Kasumi-1 (cell line): ENCODE measurements at regions not wholly inside any gene's neighbourhood (a gene's known extent, or its start where the extent isn't known, plus 50 kb on each side); places are given as distances from the start of the nearest gene placed in this dataset.
"Not testable (repeated sequence)": the region's sequence is repeated elsewhere in the genome, so short reads cannot be mapped to it uniquely, and the experiment has no call there.

ENCODE experiments used
- DNase-seq, 2 experiments: peaks; one replicate each; lab custom pipeline; 2025; lab: John Stamatoyannopoulos, UW

- DNase-seq = no peak
These were observed 342.3 kb upstream of the EPHA4 start for GRCh38 chr2:221914334-221914880.

GRCh38 chr2:221911890-221912289 lies 339.8 kb upstream of the EPHA4 start:
- DNase-seq = no peak

- no peak for DNase-seq
These were observed 339.2 kb upstream of the EPHA4 start for GRCh38 chr2:221911321-221911720.

- DNase-seq = no peak
These were observed 336.4 kb upstream of the EPHA4 start for GRCh38 chr2:221908518-221908917.

DNA sequence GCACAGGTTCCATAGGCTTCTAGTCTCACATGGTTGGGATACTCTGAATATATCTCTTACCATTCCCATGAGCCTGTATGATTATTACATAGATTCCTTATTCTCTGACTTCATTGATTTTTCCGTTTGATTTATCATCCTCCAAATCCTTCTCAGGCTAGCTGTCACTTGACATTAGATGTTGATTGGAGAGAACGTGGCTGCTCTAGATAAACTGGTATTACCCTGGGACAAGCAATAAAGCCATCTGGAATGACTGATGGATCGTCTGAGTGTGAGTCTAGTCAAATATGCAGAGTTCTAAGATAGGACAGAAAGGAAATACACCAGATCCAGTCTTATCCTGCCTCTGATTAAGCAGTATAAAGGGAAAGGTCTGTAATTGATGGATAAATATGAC lies 325.6 kb upstream of the EPHA4 start:
- no peak for DNase-seq

DNA sequence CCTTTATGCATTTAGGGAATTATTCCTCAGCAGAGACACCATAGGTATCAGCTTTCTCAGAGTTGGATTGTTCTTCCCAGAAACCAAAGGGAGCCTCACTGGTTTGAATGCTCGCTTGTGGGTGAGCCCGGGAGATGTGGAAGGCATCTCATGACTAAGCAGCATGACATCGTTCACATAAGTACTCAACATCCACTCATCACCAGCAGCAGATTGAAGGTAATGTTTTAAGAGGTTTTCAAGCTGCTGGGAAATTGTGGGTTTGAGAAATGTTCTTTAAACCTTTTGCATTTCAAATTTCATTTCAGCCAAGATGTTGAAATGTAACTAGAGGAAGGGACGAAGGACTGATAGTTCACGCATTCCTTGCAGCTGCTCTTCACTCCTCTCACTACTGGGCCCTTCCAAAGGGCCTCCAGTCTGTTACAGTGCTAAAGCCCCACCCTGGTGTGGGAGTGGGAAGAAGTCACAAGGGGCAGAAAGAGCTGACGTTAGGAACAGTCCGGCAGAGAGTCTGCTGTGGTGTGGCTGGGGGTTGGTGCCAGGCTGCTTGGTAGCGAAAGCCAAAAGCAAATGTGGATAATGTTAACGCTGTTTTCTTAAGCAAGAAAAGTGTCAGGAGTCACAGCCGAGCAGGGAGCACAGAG lies 324.5 kb upstream of the EPHA4 start:
- no peak for DNase-seq

GRCh38 chr2:221895366-221896121 lies 323.4 kb upstream of the EPHA4 start:
- no peak for DNase-seq

GRCh38 chr2:221893501-221893900 lies 321.4 kb upstream of the EPHA4 start:
- no peak for DNase-seq

- DNase-seq = not testable (repeated sequence)
These were observed 319.9 kb upstream of the EPHA4 start for GRCh38 chr2:221892006-221892405.

GRCh38 chr2:221883976-221884375 lies 311.9 kb upstream of the EPHA4 start:
- no peak for DNase-seq

DNA sequence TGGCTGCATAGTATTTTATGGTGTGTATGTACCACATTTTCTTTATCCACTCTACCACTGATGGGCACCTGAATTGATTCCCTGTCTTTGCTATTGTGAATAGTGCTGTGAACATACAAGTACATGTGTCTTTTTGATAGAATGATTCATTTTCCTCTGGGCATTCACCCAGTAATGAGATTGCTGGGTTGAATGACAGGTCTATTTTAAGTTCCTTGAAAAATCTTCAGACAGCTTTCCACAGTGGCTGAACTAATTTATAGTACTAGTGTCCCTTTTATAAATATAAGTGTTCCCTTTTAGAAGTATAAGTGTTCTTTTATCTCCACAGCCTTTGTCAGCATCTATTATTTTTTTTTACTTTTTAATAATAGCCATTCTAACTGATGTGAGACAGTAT lies 303.9 kb upstream of the EPHA4 start:
- no peak for DNase-seq

- no peak for DNase-seq
These were observed 302.3 kb upstream of the EPHA4 start for GRCh38 chr2:221874444-221874843.

DNA sequence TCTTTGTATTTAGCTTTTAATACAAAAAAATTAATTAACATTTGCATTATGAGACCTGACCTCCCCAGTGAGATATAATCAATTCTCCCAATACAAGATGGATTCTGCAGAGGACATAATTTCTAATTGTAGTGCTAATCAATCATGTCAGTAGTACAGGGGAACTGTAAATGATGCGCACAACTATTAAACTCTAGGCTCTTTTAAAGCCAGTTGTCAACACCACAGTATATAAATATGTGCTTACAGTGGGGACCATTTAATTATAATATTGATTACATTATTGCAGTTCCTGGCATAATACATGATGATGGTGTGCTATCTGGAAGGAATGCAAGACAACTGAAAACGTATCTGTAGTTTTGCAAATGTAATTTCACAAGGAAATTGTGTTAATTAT lies 285.6 kb upstream of the EPHA4 start:
- DNase-seq = no peak

DNA sequence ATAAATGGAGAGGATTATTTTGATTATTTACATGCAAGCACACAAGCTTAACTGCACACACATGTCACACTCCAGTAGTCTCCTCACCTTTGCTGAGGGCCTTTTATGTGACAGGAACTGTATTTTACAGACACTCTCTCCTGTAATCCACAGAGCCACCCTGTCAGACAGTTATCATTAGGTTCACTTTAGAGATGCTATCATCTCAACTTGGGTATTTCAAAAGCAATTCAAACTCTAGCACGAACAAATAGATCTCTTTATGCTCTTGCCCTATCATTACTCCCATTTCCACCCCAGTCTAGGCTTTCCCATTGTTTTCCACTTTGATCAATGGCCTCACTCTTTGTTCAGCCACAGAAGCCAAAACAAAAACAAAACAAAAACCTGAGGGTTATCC lies 281.2 kb upstream of the EPHA4 start:
- DNase-seq = no peak

DNA sequence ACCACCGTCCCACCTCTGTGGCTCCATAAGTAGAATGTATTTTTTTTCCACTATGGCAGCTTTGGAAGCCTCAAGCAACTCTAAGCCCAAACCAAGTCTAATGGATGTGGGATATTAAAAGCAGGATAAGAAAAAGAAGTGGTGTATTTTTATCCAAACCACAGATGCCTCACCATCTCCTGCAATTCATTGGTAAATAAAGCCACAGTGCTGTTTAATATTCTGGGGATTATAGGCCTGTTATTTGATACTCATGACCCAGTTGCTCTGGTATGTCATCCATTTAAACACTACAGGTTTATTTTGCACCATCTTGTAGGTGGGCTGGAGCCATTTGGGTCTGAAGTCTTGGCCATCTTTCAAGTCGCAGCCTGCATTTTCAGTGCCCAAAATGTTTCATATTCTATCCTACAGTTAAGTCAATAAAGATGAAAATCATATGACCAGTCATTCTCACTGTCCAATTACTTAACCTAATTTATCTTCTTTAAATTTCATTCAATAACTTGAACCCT lies 279.5 kb upstream of the EPHA4 start:
- no peak for DNase-seq

- no peak for DNase-seq
These were observed 278.0 kb upstream of the EPHA4 start for GRCh38 chr2:221850076-221850475.

GRCh38 chr2:221848286-221848685 lies 276.2 kb upstream of the EPHA4 start:
- DNase-seq = no peak

DNA sequence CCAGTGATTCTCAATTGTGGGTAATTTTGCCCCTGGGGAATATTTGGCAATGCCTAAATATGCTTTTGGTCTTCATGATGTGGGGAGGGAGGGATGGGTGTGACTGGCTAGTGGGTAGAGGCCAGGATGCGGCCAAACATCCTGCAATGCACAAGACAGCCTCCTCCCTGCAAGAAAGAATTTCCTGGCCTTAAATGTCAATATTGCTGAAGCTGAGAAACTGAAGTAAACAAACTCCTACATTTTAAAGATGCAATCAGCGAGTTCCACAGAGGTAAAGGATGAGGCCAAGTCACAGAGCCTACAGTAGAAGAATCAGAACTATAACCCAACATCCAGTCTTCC lies 272.9 kb upstream of the EPHA4 start:
- DNase-seq = no peak

GRCh38 chr2:221844212-221845020 lies 272.3 kb upstream of the EPHA4 start:
- no peak for DNase-seq

DNA sequence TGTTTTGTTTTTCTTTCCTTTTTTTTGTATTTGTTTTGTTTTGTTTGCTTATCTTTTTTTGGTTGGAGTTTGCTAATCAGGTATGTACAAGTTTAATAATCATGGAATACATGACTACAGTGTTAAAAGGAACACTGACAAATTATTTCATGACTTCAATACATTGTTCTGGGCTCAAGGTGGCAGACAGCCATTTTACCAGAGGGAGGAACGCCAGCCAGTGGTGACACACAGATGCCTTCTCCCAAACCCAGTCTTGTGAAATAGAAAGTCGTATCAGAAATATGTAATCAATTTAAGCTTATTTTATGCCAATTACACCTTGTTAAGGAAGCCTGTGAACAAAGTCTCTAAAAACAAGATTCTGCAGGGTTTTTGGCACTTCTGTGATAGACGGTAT lies 264.0 kb upstream of the EPHA4 start:
- no peak for DNase-seq

DNA sequence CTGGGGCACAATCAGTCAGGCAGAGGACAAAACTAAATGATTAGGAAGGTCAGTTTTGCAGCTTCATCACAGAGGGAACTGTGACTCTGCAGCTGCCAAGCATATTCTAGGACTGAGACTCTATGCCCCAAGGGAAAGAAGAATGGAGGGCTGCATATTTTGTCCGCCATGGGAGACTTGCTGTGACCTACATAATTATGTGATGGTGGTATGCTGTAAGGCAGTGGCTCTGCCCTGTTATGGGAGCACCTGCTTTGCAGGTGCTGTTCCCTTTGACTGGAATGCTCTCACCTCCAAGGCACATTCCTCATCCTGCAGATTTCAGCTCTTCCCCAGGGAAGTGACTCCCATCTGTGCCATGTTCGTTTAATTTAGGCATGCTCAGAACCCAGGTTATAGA lies 261.9 kb upstream of the EPHA4 start:
- no peak for DNase-seq

DNA sequence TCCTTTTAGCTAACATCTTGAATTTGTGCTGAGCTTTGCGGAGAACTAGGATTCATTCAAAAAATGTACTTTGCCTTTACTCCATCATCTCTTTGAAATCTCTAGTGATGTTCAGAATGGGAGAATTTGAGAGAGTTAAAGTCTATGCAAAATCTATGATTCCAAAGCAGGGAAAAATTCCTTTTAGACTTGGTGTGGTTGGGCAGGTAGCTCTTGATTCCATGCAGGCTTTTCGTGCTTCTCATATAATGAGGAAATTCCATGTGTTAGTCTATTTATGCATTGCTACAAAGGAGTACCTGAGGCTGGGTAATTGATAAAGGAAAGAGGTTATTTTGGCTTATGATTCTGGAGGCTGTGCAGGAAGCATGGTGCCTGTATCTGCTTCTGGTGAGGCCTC lies 258.9 kb upstream of the EPHA4 start:
- DNase-seq = no peak

DNA sequence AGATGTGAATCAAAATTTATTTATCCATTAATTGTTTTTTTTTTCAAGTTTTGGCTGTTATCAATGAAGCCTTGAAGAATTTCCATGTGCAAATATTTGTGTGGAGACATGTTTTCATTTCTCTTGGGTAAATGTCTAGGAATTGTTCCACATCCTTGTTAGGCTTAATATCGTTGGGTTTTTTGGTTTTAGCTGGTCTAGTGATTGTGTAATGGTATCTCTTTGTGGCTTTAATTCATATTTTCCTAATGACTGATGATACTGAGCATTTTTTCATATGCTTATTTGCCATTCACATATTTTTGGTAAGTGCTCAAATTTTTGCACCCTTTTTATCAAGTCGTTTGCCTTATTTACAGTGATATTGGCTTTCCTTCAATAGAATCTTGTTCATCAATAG lies 250.3 kb upstream of the EPHA4 start:
- no peak for DNase-seq
